ENCODE measurements at regions not wholly inside any gene's neighbourhood (a gene's known extent, or its start where the extent isn't known, plus 50 kb on each side); places are given as distances from the start of the nearest gene placed in this dataset.

- no peak for TF ChIP-seq CTCF (IDR thresholded peaks at IDR 0.05)
- TF ChIP-seq POLR2A (IDR thresholded peaks at IDR 0.05) = no peak
- no peak for TF ChIP-seq EP300 (IDR thresholded peaks at IDR 0.05)
- no peak for TF ChIP-seq POLR2AphosphoS5 (IDR thresholded peaks at IDR 0.05)
Observed at GRCh38 chr1:184811439-184812111, 56.9 kb upstream of the EDEM3 start.

Measured in stomach (tissue), 4 donors.